HG03135 (cell line): ENCODE measurements at regions not wholly inside any gene's neighbourhood (a gene's known extent, or its start where the extent isn't known, plus 50 kb on each side); places are given as distances from the start of the nearest gene placed in this dataset.

Experiments
- ATAC-seq: cut with Tn5 transposase; IDR thresholded peaks from one replicate; pipeline ENCODE4 v1.9.1; 2021; ENCODE audit warnings: mild to moderate bottlenecking, moderate library complexity; ENCODE audit not compliant: unreplicated experiment

DNA sequence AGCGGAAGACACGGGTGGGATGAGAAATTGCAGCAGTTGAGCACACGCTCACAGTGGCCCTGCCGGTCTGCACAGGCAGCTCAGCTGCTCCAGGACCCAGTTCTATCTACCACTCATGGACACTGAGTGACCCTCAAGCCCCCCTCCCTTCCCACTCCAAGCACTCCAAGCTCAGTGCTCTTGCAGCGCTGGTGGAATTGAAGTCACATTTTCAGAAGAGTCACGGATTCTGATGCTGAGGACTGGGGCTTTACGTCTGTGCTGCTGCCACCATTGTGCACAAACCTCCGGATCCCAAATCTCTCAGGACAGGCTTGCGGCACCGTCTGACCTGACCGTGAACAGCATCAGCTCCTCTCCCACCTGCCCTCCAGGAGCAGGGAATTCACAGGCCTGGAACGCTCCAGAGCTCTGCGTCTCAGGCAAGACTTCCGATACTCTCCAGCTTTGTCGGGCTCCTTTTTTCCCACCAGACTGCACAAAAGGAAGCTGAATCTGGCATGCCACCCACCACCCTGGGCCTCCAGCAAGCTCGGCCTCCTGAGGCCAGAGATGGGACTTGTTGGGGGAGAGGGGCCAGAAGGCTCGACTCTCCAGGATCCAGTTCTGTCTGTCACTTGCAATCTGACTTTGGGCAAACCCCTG lies 213.1 kb upstream of the RTL1 start:
- ATAC-seq, result no peak

DNA sequence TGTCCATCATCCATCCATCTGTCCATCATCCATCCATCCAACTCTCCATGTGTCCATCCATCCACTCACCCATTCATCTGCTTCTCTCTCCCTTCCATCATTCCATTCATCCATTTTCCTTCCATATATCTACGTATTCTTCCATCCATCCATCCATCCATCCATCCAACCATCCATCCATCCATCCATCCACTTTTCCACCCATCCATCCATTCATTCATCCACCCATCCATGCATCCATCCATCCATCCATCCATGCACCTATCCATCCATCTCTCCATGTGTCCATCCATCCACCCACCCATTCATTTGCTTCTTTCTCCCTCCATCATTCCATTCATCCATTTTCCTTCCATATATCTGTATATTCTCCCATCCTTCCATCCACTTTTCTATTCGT lies 214.0 kb upstream of the RTL1 start:
- no peak for ATAC-seq

DNA sequence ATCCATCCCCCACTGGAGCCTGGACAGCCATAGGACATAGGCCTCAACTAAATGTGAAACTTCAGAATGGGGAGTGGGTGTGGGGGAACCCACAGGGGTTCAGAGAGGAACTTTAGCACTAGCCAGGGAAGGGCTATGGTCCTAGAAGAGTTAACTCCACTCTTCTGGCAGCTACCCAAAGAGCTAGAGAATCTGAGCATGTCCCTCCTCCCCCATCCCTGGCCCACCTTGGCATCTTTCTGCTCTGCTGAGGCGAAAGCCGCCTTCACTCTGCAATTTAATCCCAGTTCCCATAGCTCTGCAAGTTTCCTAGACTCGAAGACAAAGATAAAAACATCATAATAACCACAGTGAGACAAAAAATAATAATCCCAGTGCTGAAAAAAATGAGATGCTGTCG lies 214.7 kb upstream of the RTL1 start:
- no peak for ATAC-seq

DNA sequence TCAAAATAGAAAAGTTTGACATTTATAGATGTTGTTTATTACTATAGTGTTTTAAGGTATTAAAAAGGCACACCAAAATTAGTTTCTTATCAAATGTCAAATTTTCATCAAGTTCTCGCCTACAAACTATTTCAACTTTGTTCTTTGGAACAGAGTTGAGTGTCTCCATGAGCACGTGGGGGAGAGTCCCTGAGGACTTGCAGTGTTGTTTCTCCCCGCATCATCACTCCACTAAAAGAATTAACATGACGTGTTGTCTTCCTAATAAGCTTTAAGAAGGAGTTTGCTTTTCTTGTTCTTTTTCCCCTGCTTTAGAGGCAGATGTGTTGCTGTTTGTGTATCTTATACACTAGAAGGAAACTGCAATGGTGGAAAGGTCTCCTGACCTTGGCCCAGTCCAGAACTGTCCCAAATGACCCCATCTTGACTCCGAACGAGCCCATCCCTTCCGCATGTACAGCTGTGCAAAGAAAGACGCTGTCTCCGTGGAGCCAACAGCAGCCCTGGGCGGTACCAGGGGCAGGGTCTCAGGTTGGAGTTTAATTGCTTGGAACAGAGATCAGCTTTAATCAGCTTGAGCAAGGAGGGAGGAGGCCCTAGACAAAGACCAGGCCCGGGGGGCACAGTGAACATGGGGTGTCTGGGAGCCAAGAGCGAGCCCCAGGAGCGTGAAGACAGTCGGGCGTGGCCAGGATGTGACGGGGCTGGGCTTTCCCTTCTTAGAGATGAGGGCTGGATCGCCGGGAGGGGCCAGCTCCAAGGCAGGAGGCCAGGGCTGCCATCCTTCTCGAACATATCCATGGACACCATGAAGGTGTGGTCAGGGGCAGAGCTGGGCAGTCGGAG lies 215.4 kb upstream of the RTL1 start:
- no peak for ATAC-seq

DNA sequence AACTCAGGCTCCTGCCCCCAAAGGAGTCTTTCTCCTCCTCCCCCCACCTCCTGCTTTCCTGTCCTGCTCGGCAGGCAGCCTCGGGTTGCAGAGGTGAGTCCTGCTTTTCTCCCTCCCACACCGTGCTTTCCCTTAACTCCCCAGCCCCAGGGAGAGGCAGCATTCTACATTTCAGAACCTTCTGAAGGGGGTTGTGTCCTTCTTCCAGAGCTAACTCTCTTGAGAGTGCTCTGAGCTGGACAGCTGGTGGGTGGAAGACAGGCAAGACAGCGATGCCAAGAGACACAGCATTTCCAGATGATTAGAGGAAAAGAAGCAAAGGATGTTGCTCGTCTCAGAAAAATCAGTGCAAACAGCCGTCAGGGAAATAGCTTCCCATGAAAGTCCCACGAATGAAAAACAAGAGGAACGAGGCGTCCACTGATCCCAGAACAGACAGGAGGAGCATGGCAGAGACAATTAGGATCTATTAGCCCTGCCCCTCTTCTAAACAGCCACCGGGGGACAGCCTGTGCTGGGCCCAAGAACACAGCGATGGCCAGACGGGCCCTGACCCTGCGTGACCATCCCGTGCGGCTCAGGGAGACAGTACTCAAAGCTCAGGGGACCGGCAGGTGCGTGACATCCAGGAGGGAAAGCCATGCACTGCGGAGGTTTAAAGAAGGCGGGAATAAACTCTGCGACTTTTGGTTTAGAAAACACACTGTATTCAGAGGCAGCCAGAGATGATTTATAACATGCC lies 216.5 kb upstream of the RTL1 start:
- ATAC-seq, result no peak

DNA sequence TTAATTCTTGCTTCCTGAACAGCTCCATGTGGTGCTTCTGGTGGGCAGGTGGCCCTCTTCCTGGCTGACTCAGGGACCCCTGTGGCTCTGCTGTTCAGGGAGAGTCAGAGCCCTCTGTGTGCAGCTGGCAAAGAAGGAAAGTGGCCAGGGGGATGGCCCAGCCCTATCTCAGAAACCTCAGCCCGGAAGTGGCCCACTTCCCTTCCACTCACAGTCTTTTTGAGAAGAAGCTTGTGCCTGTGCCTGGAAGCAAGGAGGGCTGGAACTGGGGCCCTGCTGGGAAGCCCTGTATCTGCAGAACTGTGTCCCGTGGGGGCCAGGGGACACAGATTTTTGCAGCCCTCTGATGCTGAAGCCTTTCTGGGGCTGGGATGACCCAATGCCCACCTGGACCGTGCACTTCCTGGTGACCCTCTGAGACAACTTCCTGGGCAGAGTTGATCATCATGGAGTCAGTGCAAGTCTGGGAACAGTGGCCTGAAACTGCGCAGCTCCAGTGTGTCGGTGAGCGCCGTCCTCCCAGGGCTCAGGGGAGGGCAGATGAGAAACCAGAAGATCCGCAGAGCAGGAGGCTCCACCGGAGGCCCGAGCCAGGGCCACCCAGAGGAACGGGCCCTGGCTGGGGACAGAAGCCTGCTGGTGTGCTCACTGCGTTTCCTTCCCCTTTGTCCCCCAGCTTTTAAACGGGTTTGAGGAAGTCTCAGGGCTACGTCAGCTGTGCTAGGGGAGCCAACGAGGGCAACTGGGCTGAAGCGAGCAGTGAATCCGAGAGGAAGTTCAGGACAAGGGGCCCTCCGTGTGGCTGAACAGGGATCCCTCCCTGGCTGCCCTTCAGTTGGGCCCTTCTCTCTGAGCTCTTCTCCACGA lies 217.4 kb upstream of the RTL1 start:
- ATAC-seq, result no peak

DNA sequence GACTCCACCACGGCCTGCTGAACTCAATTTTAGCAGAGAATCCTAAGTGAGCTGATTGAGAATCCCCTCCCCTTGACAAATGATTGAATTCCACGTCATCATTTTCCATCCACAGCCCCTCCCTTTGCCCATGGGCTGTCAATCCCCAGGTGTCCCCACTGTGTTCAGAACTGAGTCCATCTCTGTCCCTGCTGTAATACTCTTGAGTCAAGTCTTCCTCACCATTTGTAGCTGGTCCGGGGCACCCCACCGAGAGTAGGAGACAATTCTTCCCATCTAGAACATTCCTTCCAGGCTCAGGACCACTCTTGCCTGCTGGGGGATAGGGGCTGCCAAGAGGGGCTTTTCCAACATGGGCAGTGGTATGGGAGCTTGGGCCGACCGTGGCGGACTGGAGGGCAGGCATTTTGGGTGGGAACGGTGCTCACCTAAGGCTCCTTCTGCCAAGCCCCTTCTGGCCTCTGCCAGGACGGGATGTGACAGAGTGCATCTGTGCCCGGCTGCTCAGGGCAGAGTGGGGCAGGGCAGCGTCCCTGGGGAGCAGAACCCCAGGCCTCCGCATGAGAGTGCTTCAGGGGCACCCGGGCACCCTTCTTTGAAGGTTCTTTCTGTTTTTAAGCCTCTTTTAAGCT lies 218.1 kb upstream of the RTL1 start:
- no peak for ATAC-seq

DNA sequence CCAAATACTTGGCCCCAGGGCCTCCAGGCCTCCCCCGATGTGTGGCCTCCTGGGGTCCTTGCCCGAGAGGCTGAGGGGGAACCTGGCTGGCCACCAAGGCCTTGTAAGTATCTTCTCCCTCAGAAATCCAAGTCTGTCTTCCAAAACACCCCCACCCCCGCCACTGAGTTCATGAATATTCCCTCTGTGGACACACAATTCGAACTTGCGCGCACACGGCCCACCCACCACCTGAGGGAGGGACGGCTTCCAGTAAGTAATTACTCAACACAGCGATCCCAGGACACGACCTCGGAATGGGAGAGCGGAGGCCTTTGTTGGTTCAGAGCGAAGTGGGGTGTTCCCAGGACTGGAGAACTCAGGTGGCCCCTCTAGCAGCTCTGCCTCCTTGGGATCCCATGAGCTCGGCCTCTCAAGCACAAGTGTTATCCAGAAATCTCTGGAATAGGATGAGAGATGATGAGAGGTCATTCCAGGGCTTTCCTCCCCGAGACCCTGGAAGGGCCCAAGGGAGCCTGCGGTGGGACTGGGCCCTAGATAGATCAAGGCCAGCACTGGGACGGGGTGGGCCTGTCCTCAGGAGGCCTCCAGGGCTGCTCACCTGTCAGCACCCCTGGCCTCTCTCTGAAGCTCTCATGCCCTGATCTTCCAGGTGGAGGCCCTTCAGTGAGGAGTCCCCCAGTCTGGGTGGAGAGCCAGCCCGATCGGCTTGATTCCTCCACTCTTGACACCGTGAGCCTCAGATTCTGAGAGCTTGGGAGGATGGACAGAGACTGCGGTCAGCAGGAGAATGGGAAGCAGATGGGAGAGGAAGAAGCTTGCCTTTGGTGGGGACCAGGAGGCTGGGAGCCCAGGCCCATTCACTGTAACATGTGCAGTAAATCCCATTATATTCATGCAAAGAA lies 219.0 kb upstream of the RTL1 start:
- no peak for ATAC-seq

DNA sequence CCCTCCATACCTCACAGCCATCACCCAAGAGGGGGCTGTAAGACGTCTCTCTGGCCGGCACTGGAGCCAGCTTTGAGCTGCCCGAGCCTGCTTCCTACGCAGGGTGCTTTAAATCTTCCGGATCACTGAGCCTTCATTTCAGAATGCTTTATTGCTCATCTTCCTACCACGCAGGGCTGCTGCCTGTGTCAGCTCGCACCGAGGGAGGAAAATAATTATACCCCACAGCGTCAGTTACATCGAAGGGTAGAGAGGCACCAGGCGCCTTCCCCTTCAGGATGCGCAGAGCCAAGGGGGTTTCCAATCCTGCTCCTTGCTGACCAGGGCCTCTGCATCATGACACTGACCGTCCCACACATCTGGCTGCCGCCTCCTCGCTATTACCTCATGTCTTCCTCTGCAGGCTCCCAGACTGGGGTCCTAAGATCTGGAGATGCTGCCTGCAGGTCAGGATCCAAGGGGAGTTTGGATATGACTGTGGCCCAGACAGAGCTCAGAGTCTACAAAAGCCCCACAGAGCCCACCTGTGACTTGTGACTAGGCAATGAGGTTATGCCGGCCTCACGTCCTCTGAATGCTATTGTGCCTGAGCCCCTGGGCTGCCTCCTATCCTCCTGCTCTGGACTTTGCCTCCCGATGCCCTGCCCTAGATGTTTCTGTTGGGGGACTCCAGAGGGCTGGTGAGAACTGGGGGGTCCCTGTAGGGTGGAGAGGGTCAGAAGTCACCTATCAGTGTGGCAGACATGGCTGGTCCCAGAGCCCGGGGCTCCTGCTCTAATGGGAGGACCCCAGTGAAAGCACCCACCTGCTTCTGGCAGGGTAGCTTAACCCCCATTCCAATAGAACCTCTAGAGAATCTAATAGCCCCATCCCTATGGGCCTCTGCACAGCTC lies 220.3 kb upstream of the RTL1 start:
- ATAC-seq, result no peak

DNA sequence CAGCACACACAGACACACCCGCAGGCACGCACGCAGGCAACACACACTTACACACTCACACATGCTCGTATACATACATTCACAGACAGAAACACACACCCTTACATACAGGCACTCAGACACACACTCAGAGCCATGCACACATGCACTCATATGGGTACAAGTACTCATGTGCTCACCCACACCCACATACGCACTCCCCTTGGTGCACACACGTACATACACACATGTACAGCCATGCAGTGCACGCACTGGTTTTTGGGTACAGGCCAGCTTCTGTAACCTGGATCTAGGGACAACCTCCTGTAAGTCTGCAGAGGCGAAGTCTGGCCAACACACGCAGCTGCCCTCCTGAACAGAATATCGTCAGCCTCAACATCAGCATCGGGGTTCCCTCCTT lies 221.3 kb upstream of the RTL1 start:
- ATAC-seq, result no peak

DNA sequence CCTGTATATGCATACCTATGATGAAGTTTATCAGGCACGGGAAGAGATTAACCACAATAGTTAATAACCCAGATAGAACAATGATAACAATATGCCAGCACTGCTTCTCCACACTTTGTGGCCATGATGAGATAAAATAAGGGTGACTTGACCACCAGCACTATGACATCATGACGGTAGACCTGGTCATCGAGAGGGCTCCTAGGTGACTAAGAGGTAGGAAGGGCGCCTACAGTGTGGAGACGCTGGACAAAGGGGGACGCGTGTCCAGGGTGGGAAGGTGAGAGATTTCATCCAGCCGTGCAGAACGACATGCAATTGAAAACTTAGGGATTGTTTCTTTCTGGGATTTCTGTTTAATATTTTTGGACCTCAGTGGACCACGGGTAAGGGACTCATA lies 221.8 kb upstream of the RTL1 start:
- no peak for ATAC-seq

DNA sequence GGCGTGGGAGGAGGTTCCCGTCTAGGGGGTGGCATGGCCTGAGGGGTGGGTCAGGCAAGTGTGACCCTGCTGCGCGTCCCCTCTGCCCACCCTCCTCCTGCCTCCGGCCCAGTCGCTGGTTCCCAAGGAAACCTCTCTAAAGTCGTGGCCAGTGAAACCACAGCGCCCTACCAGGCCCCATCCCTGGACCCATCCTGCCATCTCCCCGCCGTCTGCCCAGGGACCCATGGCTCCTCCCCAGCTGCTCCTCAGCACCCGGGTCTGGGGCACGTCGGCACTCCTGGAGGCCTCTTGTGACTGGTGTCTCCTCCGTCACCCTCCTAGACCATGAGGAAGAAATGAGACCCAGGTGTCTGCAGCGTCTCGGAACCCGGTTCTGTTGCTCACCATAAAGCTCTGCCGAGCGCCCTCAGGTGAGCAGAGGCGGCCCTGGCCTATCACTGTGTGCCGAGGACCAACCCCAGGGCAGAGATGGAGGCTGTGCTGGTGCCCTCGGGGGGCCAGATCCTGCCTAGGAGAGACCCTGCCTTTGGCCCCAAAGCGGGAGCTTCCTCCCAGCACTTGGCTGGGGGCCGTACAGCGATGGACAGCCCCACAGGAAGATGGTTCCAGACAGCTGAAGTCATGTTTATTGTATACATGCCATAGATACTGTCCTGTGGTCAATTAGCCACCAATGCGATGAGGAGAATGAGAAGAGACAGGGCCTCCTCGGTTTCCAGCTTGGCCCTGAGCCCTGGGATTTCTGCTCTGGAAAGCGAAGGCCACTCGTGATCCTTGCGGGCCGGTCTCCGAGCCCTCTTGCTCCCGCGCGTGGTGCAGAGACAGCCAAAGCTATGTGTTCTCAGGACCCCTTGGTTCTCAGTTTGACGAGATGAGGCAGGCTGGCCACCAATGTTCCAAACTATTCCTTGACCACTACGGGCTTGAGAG lies 222.5 kb upstream of the RTL1 start:
- ATAC-seq, result no peak

DNA sequence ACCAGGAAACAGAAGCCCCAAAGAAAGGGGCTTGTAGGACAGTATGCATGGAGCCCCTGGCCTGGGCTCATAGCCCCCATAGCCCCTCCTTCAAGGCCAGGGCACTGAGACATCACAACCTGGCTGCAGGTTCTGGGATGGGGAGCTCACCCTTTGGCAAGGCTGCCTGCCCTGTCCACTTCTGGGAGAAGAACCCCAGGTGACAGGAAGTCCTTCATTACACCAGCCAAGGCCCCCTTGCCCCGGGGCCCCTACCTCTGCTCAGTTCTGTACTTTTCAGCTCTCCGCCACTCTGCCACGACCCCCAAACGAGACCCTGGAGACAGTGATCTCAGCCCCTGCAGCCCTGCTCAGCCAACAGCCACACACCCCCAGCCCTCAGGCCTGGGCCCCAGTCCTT lies 223.2 kb upstream of the RTL1 start:
- ATAC-seq, result no peak

DNA sequence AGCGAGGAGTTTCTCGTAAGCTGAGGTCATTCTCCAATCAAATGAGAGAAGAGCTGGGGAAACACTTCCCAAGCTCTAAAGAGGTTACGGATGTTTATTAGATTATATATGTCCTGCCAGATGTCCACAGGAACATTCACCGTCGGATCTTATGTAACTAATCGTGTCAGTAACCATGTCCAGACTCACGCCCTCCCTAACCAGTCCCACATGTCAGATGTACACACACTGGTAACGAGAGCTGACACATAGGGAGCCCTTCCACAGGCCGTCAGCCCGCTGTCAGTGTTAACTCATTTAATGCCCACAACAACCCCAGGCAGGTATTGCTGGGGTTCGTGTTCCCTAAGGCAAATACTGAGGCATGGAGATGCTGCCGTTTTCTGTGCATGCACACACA lies 223.7 kb upstream of the RTL1 start:
- no peak for ATAC-seq

DNA sequence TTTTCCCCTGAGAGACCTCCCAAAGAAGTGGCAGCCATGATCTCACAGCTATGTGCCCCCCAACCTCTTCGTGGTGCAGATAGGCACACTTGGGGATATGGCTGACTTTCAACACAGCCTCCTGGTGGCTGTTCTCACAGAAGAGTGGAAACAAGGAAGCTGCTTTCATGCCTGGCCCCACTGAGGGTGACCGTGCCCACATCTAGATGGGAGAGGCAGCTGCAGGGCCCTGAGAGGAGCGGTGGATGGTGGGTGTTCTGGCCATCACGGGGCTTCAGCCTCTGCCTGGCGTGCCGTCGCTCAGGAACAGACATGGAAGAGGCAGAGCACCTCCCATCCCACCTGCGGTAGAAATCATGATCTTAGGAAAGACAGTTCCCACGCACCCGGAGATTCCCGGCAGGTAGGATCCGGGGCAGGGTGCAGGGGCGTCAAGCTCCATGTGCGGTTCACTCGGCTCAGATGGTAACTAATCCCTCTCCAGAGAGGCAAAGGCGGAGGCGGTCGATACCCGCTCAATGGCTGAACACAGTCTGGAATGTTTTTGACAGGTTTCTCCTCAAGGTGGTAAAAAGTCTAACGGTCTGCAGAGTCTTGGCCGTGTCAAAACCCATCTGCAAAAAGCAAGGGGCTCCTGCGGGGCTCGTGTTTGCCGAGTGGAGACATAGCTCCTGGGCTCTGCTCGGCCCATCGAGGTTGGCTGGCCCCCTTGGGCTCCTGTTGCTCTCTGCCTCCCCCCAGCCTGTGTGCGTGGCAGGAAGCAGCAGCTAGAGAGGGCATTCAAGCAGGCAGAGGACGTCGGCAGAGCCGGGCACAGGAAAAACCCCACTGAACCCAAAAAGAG lies 225.2 kb upstream of the RTL1 start:
- no peak for ATAC-seq

DNA sequence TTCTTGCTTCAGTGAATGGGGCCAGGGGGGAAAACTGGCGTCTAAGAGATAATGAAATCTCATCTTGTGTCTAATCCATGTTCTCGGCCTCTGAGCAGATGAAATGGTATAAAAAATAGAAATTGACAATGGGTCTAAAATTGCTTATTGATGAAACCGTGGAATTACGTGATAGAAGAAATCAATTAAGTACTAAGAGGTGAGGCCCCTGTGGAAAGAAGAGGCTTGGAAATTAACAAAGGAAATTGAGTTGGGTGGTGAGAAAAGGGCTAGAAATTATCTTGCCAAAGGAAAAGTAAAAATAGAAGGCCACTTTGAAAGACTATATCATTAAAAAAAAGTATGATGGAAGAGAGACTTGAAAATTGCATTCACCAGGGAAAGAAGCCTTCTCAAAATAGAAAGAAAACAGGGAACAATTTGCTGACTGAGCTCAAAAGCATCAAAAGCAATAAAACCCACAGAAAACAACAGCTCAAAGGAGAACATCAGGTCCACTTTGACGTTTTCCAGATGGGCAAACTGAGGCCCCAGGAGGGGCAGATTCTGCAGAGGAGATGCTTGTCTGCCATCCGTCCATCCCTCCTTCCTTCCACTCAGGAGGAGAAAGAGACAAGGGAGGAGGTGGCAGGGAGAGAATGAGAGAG lies 226.1 kb upstream of the RTL1 start:
- ATAC-seq, result no peak
